ENCODE measurements at regions not wholly inside any gene's neighbourhood (a gene's known extent, or its start where the extent isn't known, plus 50 kb on each side); places are given as distances from the start of the nearest gene placed in this dataset.

GRCh38 chr5:161064781-161065180 is 212.8 kb upstream of the ATP10B start:
- Histone ChIP-seq H3K4me1 (no peaks in the 10 kb centered on the region), H3K9ac (no peak overlapping the region), H3K27me3 (no peaks in the 10 kb centered on the region), H4K20me1 (no peaks in the 10 kb centered on the region), H3K4me3 (no peak overlapping the region), H3K9me3 (replicated peaks in 1 of 11) (no peaks in the 10 kb centered on the region; a peak in 1 of 22 replicates), H3K4me2 (no peak overlapping the region), H3K36me3 (no peaks in the 10 kb centered on the region), H3K27ac (no peak overlapping the region)
- no peak for TF ChIP-seq Cebpa-rat (IDR thresholded peaks at IDR 0.05)

GRCh38 chr5:161064297-161064696 is 212.3 kb upstream of the ATP10B start:
- Histone ChIP-seq H3K4me2 (no peak overlapping the region), H3K9me3 (replicated peaks in 1 of 11) (no peaks in the 10 kb centered on the region; a peak in 1 of 22 replicates), H3K4me3 (no peak overlapping the region), H3K36me3 (no peaks in the 10 kb centered on the region), H3K9ac (no peak overlapping the region), H3K4me1 (no peaks in the 10 kb centered on the region), H4K20me1 (no peaks in the 10 kb centered on the region), H3K27ac (no peak overlapping the region), H3K27me3 (no peaks in the 10 kb centered on the region)
- no peak for TF ChIP-seq Cebpa-rat (IDR thresholded peaks at IDR 0.05)

GRCh38 chr5:161058781-161059180 is 206.8 kb upstream of the ATP10B start:
- H3K4me1 ChIP-seq: no peaks in the 10 kb centered on the region
- H3K27me3 ChIP-seq: no peaks in the 10 kb centered on the region
- no peaks in the 10 kb centered on the region for H3K36me3 ChIP-seq
- no peaks in the 10 kb centered on the region for H3K9me3 ChIP-seq (replicated peaks in 1 of 11)
- no peak overlapping the region for H3K4me3 ChIP-seq
- no peak overlapping the region for H3K4me2 ChIP-seq
- H4K20me1 ChIP-seq: no peaks in the 10 kb centered on the region
- H3K9ac ChIP-seq: no peak overlapping the region
- TF ChIP-seq Cebpa-rat (IDR thresholded peaks at IDR 0.05): no peak
- no peak overlapping the region for H3K27ac ChIP-seq

GRCh38 chr5:161051920-161052500 is 200.0 kb upstream of the ATP10B start:
- Histone ChIP-seq H3K4me3 (no peak overlapping the region), H3K4me1 (no peaks in the 10 kb centered on the region), H3K4me2 (no peak overlapping the region), H4K20me1 (no peaks in the 10 kb centered on the region), H3K27ac (no peak overlapping the region), H3K36me3 (no peaks in the 10 kb centered on the region), H3K9me3 (replicated peaks in 1 of 11) (no peaks in the 10 kb centered on the region), H3K9ac (no peak overlapping the region), H3K27me3 (no peaks in the 10 kb centered on the region)
- TF ChIP-seq Cebpa-rat (IDR thresholded peaks at IDR 0.05): no peak

- no peak overlapping the region for H3K4me3 ChIP-seq
- H4K20me1 ChIP-seq: no peaks in the 10 kb centered on the region
- no peak for TF ChIP-seq Cebpa-rat (IDR thresholded peaks at IDR 0.05)
- no peak overlapping the region for H3K27ac ChIP-seq
- no peaks in the 10 kb centered on the region for H3K27me3 ChIP-seq
- H3K4me2 ChIP-seq: no peak overlapping the region
- H3K36me3 ChIP-seq: no peaks in the 10 kb centered on the region
- no peak overlapping the region for H3K9ac ChIP-seq
- H3K4me1 ChIP-seq: peaks cover 0 to 9% (median 0%) of the 10 kb centered on the region in 10 experiments; a peak in 3 of 20 replicates
- no peaks in the 10 kb centered on the region for H3K9me3 ChIP-seq (replicated peaks in 1 of 11)
These were observed 195.0 kb upstream of the ATP10B start for GRCh38 chr5:161047024-161047423.

GRCh38 chr5:161042862-161043261 is 190.9 kb upstream of the ATP10B start:
- Histone ChIP-seq H3K9ac (no peak overlapping the region), H3K4me1 (peaks cover 0 to 16% (median 0%) of the 10 kb centered on the region in 10 experiments; a peak in 3 of 20 replicates), H4K20me1 (no peaks in the 10 kb centered on the region), H3K36me3 (no peaks in the 10 kb centered on the region), H3K27me3 (no peaks in the 10 kb centered on the region), H3K27ac (no peak overlapping the region), H3K9me3 (replicated peaks in 1 of 11) (no peaks in the 10 kb centered on the region; a peak in 1 of 22 replicates), H3K4me3 (no peak overlapping the region), H3K4me2 (0 out of 22 replicates have a peak overlapping the region, but pooled peaks of 1 of the 11 experiments have one; percentile 36)
- TF ChIP-seq Cebpa-rat (IDR thresholded peaks at IDR 0.05): no peak

GRCh38 chr5:161042443-161042842 is 190.4 kb upstream of the ATP10B start:
- Histone ChIP-seq H3K36me3 (no peaks in the 10 kb centered on the region), H3K4me3 (no peak overlapping the region), H3K9ac (no peak overlapping the region), H4K20me1 (no peaks in the 10 kb centered on the region), H3K4me2 (peak overlapping the region in 2 of 11 experiments; percentile 7 to 36; a peak in 3 of 22 replicates), H3K9me3 (replicated peaks in 1 of 11) (no peaks in the 10 kb centered on the region; a peak in 1 of 22 replicates), H3K27ac (peak overlapping the region in 1 of 11 experiments; percentile 23; a peak in 1 of 22 replicates), H3K4me1 (peaks cover 0 to 16% (median 0%) of the 10 kb centered on the region in 10 experiments; a peak in 3 of 20 replicates), H3K27me3 (no peaks in the 10 kb centered on the region)
- no peak for TF ChIP-seq Cebpa-rat (IDR thresholded peaks at IDR 0.05)

GRCh38 chr5:161040818-161041217 is 188.8 kb upstream of the ATP10B start:
- Histone ChIP-seq H3K27me3 (no peaks in the 10 kb centered on the region), H3K36me3 (no peaks in the 10 kb centered on the region), H3K9ac (no peak overlapping the region), H3K9me3 (replicated peaks in 1 of 11) (no peaks in the 10 kb centered on the region; a peak in 1 of 22 replicates), H3K4me3 (no peak overlapping the region), H3K4me2 (no peak overlapping the region), H4K20me1 (no peaks in the 10 kb centered on the region), H3K4me1 (peaks cover 0 to 16% (median 0%) of the 10 kb centered on the region in 10 experiments; a peak in 3 of 20 replicates), H3K27ac (no peak overlapping the region)
- no peak for TF ChIP-seq Cebpa-rat (IDR thresholded peaks at IDR 0.05)

- Histone ChIP-seq H3K9me3 (replicated peaks in 1 of 11) (no peaks in the 10 kb centered on the region; a peak in 1 of 22 replicates), H3K4me3 (no peak overlapping the region), H3K36me3 (no peaks in the 10 kb centered on the region), H4K20me1 (no peaks in the 10 kb centered on the region), H3K27ac (no peak overlapping the region), H3K4me1 (no peaks in the 10 kb centered on the region; a peak in 1 of 20 replicates), H3K9ac (no peak overlapping the region), H3K4me2 (no peak overlapping the region), H3K27me3 (no peaks in the 10 kb centered on the region)
- no peak for TF ChIP-seq Cebpa-rat (IDR thresholded peaks at IDR 0.05)
These were observed 184.3 kb upstream of the ATP10B start for GRCh38 chr5:161036296-161036695.

- no peak overlapping the region for H3K9ac ChIP-seq
- H3K4me1 ChIP-seq: no peaks in the 10 kb centered on the region
- H3K4me2 ChIP-seq: no peak overlapping the region
- H3K4me3 ChIP-seq: no peak overlapping the region
- no peaks in the 10 kb centered on the region for H3K36me3 ChIP-seq
- H3K27ac ChIP-seq: no peak overlapping the region
- H4K20me1 ChIP-seq: no peaks in the 10 kb centered on the region
- no peaks in the 10 kb centered on the region; a peak in 1 of 22 replicates for H3K9me3 ChIP-seq (replicated peaks in 1 of 11)
- TF ChIP-seq Cebpa-rat (IDR thresholded peaks at IDR 0.05): no peak
- no peaks in the 10 kb centered on the region for H3K27me3 ChIP-seq
These were observed 182.4 kb upstream of the ATP10B start for GRCh38 chr5:161034451-161034850.

Measured in BLaER1 treated with 17β-estradiol and CSF1 and Interleukin-3, amounts not matched to agents 10 nM and 100 nM (cell line).